ENCODE measurements at regions not wholly inside any gene's neighbourhood (a gene's known extent, or its start where the extent isn't known, plus 50 kb on each side); places are given as distances from the start of the nearest gene placed in this dataset.

DNA sequence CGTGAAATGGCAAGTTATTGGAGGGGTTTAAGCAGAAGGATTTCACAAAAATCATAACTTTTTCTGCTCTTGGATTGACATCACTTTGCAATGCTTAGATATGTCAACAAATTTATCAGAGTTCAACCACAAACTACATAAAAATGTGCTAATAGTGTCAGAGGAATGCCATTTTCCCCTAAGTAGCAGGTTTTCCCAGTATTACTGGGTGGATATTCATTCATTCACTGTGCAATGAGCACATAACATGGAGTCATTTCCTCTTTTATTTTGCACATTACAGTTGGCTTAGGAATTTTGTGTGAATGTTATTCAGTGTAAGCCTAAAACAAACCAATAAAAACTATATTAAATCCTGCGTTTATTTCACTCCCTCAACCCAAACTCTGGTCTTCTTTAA lies 537.3 kb upstream of the MCTP2 start:
- H3K36me3 ChIP-seq (ENCODE audit: control insufficient read depth, insufficient read depth, low read length), result no peaks in the 10 kb centered on the region
- H2BK15ac ChIP-seq (ENCODE audit: low read depth, low read length), result no peak overlapping the region
- no peak overlapping the region for H2AFZ ChIP-seq (replicated peaks; ENCODE audit: low read length, poor library complexity)
- H3K4me2 ChIP-seq (ENCODE audit: low read depth, low read length), result no peak overlapping the region
- no peak overlapping the region for H3K27ac ChIP-seq (ENCODE audit: insufficient read depth, low read length)
- no peak overlapping the region for H3K56ac ChIP-seq (ENCODE audit: extremely low read depth, insufficient read depth, low read length)
- no peak overlapping the region for H2AK5ac ChIP-seq (ENCODE audit: low read depth, low read length)
- no peak overlapping the region for H4K5ac ChIP-seq (ENCODE audit: low read depth, low read length)
- H4K8ac ChIP-seq (ENCODE audit: low read depth in 2 of 2, low read length in 2 of 2), result no peak overlapping the region
- H3K9ac ChIP-seq (ENCODE audit: low read depth, low read length), result no peak overlapping the region
- no peak for ATAC-seq (ENCODE audit: low read depth)
- H4K91ac ChIP-seq (ENCODE audit: insufficient read depth, low read depth, low read length), result no peak overlapping the region
- no peak overlapping the region for H3K4me3 ChIP-seq (ENCODE audit: insufficient read depth, low read depth, low read length)
- BruUV-seq (replicated peaks), result no TSS peak
- no peak overlapping the region for H2BK20ac ChIP-seq (ENCODE audit: low read depth, low read length)
- ChIA-PET CTCF (no interaction called here), POLR2A (ENCODE audit: unreplicated experiment) (no interaction called here)
- H3K18ac ChIP-seq (ENCODE audit: low read depth, low read length), result no peak overlapping the region
- WGBS, 2 experiments (ENCODE audit: extremely low coverage in 2 of 2, insufficient read length in 1 of 2), result no CpG with 5 or more reads among the region's 2 CpGs
- intact Hi-C loops (cut with micrococcal nuclease) (no loop called here), dilution Hi-C loops (cut with HindIII; ENCODE audit: low sequenced_read_pairs, unreplicated experiment) (no loop called here), in situ Hi-C loops (cut with MboI; ENCODE audit: low sequenced_read_pairs) (no loop called here)
- no peak overlapping the region for H2BK5ac ChIP-seq (ENCODE audit: low read depth, low read length, poor library complexity, severe bottlenecking)
- H2BK120ac ChIP-seq (ENCODE audit: low read depth, low read length), result no peak overlapping the region
- peaks cover 12% of the 10 kb centered on the region for H3K9me3 ChIP-seq (ENCODE audit: control insufficient read depth, insufficient read depth, low read length)
- H3K27me3 ChIP-seq (ENCODE audit: control insufficient read depth, insufficient read depth, low read length), result no peaks in the 10 kb centered on the region
- H3K14ac ChIP-seq (replicated peaks; ENCODE audit: low read depth, low read length), result no peak overlapping the region
- H3K4me1 ChIP-seq (ENCODE audit: control insufficient read depth, insufficient read depth, low read length), result no peaks in the 10 kb centered on the region
- H2AK9ac ChIP-seq (replicated peaks; ENCODE audit: low read depth, low read length, poor library complexity), result no peak overlapping the region
- H3K9me1 ChIP-seq (ENCODE audit: insufficient read depth, low read length), result no peaks in the 10 kb centered on the region
- no peak overlapping the region for H3K23ac ChIP-seq (ENCODE audit: low read depth, low read length)
- DNase-seq, result no peak
- no peaks in the 10 kb centered on the region for H3K79me1 ChIP-seq (ENCODE audit: low read depth in 1 of 2, low read length in 2 of 2)
- no peaks in the 10 kb centered on the region for H4K20me1 ChIP-seq (ENCODE audit: insufficient read depth, low read length)
- TF ChIP-seq BHLHE40 (IDR thresholded peaks at IDR 0.05; ENCODE audit: low read depth, low read length) (no peak), RCOR1 (IDR thresholded peaks at IDR 0.05; ENCODE audit: insufficient replicate concordance, low read length) (no peak), FOS (IDR thresholded peaks at IDR 0.05; ENCODE audit: low read depth, low read length) (no peak)
- TF ChIP-seq, protein P1, sequence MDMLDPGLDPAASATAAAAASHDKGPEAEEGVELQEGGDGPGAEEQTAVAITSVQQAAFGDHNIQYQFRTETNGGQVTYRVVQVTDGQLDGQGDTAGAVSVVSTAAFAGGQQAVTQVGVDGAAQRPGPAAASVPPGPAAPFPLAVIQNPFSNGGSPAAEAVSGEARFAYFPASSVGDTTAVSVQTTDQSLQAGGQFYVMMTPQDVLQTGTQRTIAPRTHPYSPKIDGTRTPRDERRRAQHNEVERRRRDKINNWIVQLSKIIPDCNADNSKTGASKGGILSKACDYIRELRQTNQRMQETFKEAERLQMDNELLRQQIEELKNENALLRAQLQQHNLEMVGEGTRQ (IDR thresholded peaks at IDR 0.05; ENCODE audit: low read depth, low read length), result no peak
- H3K4ac ChIP-seq (ENCODE audit: low read depth, low read length), result no peak overlapping the region
